Omental fat pad (tissue), 3 donors: ENCODE measurements at regions not wholly inside any gene's neighbourhood (a gene's known extent, or its start where the extent isn't known, plus 50 kb on each side); places are given as distances from the start of the nearest gene placed in this dataset.
"Not testable (repeated sequence)": the region's sequence is repeated elsewhere in the genome, so short reads cannot be mapped to it uniquely, and the experiment has no call there.

Experiments
- ATAC-seq: fragments of 150-250 bp; one replicate; pipeline ENCODE4 v1.9.1; 2016; ENCODE audit warnings: mild to moderate bottlenecking, moderate library complexity; ENCODE audit not compliant: low FRiP score
- DNase-seq: peaks from one replicate; pipeline ENCODE4 v3.0.0-alpha.2; 2019; ENCODE audit warnings: low spot score
- TF ChIP-seq, protein P1 (sequence below), 3 donors: fragments of 450-650 bp; IDR thresholded peaks; one replicate each; pipeline ENCODE4 v1.5.1; 2016 to 2017; ENCODE audit warnings: antibody characterized with exemption in 3 of 3, mild to moderate bottlenecking in 3 of 3, moderate library complexity in 2 of 3

DNA sequence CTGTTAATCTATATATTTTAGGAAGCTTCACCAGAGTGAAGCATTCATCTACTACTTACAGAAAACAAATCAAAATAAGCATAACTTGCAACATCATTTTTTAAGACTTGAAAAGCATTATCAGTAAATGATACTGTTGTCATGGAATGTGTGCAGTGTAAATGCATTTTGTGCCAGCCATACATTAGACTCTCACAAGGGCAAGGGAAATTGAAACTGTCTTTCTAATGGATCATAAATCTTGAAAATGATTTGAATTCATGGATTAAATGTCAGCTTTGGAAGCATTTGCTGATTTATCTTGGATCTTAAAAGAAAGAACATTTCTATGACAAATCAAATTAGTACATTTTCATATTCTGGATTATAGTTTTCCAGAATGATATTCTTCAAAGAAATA is 338.3 kb upstream of the SGO1 start:
- ATAC-seq (no peak), DNase-seq (no peak)
- TF ChIP-seq, protein P1, sequence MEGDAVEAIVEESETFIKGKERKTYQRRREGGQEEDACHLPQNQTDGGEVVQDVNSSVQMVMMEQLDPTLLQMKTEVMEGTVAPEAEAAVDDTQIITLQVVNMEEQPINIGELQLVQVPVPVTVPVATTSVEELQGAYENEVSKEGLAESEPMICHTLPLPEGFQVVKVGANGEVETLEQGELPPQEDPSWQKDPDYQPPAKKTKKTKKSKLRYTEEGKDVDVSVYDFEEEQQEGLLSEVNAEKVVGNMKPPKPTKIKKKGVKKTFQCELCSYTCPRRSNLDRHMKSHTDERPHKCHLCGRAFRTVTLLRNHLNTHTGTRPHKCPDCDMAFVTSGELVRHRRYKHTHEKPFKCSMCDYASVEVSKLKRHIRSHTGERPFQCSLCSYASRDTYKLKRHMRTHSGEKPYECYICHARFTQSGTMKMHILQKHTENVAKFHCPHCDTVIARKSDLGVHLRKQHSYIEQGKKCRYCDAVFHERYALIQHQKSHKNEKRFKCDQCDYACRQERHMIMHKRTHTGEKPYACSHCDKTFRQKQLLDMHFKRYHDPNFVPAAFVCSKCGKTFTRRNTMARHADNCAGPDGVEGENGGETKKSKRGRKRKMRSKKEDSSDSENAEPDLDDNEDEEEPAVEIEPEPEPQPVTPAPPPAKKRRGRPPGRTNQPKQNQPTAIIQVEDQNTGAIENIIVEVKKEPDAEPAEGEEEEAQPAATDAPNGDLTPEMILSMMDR (IDR thresholded peaks at IDR 0.05): no peak

DNA sequence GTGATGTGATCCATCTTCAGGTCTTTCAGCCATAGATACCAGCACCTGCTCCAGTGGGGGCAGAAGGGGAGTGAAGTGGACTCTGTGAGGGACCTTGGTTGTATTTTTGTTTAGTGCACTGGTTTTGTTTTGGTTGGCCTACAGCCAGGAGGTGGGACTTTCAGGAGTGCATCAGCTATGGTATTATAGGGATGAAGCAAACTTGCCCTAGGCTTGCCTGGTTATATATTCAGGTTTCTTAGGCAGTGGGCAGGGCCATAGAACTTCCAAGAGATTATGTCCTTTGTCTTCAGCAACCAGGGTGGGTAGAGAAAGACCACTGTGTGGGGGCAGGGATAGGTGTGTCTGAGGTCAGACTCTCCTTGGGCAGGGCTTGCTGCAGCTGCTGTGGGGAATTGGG is 337.3 kb upstream of the SGO1 start:
- TF ChIP-seq, protein P1 (IDR thresholded peaks at IDR 0.05): no peak

DNA sequence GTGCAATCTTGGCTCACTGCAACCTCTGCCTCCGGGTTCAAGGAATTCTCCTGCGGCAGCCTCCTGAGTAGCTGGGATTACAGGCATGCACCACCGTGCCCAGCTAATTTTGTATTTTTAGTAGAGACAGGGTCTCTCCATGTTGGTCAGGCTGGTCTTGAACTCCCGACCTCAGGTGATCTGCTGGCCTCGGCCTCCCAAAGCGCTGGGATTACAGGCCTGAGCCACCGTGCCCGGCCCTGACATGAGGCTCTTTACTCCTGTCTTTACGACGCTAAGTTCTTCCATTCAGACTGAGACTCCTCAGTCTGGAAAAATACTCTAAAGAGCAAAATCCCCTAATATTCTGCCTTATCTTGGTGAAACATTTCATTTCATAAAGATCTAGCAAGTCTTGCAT is 331.3 kb upstream of the SGO1 start:
- DNase-seq, ATAC-seq: not testable (repeated sequence)

More for the DNA sequence above, 337.3 kb upstream of the SGO1 start:
- ATAC-seq: no peak
- no peak for DNase-seq

DNA sequence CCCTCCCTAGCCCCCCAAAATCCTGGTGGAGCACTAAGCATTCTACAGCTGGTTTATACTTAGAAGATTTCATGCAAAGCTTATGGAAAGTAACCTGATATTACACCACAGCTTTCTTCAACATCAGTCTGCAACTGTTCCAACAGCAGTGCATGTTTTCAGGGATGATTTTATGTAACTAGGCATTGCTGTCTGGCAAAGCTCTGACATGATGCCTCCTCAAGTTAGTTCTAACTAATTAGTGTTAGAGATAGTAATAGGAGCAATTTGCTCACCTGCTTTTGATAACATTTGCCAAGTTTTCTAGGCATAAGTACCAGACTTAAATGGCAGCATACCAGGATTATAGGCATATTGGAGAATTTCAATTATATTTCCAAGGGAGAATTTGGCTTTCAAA is 330.3 kb upstream of the SGO1 start:
- TF ChIP-seq, protein P1 (IDR thresholded peaks at IDR 0.05): no peak
- no peak for DNase-seq
- ATAC-seq: no peak

DNA sequence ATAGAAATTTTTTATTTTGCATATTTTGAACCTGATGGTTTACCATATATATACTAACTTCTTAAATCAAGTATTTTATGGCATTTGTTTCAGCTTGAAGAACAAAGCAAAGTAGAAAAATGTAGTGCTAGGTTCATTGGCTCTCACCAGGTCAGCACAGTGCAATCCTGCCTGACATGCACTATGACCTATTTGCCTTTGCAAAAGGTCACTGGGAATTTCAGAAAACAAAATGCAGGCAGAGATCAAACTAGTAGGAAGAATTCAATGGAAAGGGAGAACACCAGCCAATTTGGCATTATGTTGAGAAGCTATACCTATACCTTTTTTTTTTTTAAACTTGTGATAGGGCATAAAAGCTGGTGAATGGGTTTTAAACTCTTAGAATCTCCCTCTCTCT is 329.8 kb upstream of the SGO1 start:
- DNase-seq (no peak), ATAC-seq (no peak)
- TF ChIP-seq, protein P1 (IDR thresholded peaks at IDR 0.05): no peak

DNA sequence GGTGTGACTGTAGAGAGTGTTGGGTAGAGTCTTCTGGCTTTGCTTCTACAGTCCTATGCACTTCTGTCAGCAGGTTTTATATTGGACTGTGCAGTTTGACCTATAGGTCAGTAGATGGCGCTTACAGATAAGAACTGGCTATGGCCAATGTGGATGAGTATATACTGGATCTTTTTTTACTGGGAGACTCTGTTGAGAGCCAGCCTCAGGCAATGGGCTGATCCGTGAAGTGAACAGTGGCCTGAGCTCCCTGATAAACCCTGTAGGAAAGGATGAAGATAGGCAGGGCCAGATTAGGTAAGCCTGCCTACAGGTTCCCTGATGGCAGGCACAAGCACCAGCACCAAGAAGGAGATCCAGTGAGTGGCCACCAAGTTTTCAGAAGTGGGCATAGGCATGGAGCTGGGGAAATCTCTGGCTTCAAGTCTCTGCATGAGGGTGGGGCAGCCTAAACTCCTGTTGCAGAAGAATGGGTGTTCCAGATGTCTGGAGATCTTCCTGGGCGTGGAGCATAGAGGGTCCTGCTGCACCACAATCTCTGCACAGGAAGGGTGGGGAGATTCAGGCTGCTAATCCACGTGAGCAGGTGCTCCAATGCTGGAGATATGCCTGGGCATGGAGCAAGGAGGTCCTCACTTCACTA is 326.0 kb upstream of the SGO1 start:
- TF ChIP-seq, protein P1 (IDR thresholded peaks at IDR 0.05): no peak
- ATAC-seq (no peak), DNase-seq (no peak)

DNA sequence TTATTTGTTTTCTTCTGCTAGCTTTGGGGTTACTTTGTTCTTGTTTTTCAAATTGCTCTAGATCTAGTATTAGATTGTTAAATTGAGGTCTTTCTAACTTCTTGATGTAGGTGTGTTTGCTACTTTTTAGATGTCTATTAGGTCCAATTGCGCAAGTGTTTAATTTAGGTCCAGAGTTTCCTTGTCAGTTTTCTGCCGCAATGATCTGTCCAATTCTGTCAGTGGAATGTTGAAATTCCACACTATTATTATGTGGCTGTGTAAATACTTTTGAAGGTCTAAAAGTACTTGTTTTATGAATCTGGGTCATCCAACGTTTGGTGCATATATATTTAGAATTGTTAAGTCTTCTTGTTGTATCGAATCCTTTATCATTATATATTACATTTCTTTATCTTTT is 324.4 kb upstream of the SGO1 start:
- ATAC-seq (no peak), DNase-seq (no peak)
- TF ChIP-seq, protein P1 (IDR thresholded peaks at IDR 0.05): no peak
